Stimulated activated CD4-positive, alpha-beta T cell treated with anti-CD3 and anti-CD28 coated beads, TNF-alpha, amount 100 ng/mL, for 24 hours (primary cell): ENCODE measurements at regions not wholly inside any gene's neighbourhood (a gene's known extent, or its start where the extent isn't known, plus 50 kb on each side); places are given as distances from the start of the nearest gene placed in this dataset.

Experiments used
- DNase-seq, 3 experiments: peaks; one replicate each; pipeline ENCODE4 v3.0.0-alpha.2; 2020; ENCODE audit warnings: low read depth in 3 of 3

DNA sequence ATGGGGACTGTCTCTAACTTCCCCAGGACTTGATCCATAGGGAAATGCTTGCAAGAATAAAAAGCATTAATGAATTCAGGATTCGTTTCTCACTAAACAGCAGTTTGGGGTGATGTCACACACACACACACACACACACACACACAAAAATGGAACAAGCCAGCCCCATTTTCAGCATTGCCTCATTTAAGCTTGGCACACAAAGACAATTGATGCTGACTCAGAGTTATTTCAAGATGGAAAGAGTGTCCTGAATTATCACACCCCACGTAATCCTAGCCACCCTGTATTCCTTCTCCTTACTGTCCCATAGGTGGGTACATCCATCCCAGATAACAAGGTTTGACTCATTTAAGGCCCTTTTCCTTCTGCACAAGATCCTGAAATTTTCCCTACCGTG lies 345.1 kb upstream of the HS3ST1 start:
- DNase-seq, result no peak

DNA sequence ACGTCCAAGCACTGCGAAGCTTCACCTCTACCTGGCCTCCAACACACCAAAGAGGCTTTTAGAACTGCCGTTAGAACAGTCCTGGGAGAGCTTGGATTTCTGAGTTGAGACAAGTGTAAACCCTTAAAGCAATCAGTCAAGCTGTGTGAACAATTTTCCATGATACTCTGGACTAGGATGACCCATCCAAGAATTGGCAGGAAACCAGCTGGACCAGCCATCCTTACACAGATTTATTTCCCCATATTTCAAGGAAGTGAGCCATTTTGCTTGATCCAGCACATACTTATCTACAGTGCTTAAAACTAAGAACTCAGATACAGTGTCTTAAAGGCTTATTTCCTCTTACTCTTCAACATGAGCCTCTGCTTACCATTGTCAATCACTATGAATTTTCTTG lies 340.7 kb upstream of the HS3ST1 start:
- DNase-seq, result no peak

DNA sequence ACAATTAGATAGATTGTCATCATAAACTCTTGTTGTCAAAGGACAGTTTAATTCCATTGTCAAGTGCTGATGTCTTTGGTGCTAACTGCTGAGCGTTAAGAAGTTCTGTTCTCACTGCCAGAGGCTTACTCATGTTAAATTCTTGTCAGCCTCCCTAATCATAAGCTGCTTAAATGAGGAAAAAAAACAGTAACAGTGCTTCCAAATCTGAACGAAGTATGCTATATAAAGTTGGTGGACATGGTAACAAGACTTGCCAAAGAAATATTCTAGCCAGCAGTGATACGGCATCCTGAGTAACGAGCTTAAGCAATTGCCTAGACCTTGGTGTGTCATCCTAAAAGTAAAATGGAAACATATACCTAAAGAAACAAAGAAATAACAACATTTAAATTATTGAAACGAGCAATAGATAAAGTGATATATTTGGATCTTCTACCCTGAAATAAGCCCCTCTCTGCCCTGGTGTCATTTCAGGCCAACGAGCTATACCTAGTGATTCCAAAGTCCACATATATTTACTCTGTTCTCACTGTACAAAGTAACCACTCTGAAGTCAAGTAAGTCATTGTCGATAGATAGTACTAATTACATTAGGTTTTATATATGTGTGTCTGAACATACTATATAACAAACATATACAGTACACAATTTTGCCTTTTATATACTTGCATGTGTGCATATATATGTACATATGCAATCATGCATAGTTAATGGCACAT lies 339.7 kb upstream of the HS3ST1 start:
- DNase-seq, result no peak

DNA sequence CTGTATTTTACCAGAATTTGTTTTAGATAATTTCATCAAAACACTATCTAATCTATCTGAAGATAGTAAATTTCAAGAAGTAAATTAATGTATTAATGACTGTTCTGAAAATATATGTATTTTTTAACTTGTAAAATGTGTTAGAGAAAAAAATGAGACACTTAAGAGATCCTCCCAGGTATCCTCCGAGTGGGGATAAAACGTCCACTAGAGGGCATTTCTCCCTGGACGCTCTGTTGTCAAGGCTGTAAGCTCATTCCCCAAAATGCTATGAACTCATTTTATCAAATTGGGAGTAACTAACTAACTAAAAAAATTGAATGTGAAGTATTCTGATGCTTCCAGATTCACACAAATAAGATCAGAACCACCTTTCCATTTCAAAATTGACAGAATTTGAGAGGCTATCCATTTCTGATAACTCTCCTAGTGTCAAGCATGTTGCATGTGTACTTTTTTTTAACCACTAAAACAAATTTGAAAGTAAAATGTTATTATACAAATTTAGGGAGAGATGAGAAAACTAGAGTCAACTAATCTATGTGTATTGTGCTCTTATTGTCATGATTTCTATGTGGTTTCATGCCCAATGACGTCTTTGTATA lies 337.3 kb upstream of the HS3ST1 start:
- no peak for DNase-seq

DNA sequence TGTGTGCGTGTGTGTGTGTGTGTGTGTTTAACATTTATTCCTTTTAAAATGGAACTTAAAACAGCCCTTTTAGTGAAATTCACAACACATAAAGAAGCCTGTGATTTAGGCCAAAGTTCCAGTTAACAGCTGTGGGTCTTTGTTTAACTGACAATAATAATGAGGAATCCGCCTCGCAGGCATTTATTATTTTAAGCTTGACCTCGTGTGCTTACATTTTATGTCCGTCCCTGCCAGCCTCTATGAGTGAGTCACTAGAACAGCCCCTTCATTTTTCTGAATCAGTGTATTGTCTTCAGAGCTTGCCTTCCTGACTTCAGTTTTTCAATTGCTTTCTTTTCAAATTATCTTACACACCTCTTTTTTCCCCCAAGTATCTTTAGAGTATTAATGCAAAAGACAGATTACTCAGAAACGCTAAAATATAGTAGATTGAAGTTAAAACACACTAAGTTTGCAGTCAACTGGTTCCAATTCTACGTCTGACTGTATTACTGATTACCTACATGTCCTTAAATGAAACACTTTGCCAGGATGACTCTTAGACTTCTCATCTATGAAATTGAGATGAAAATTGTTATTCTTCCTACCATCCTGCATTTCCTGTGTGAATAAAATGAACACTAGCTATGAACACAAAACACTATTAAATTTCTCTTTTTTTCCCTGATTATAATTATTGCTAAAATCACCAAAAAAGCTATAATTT lies 319.6 kb upstream of the HS3ST1 start:
- no peak for DNase-seq

DNA sequence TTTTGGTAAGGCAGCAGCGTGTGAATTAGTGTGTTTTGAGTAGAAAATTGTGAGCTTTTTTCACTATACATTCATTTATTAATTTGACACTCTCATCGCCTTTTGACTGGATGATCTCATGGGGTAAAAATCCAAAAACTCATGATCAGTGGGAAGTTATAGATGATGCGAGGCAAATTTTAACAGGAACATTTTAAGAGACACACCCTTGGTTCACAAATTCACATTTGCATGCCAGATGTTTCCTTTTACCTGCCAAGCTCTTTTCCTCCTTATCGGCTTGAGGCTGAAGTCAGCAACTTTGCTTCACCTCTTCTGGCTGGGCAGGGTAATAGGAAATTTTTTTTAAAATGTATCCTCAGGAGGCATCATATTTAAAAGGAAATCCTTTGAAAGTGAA lies 318.0 kb upstream of the HS3ST1 start:
- no peak for DNase-seq

DNA sequence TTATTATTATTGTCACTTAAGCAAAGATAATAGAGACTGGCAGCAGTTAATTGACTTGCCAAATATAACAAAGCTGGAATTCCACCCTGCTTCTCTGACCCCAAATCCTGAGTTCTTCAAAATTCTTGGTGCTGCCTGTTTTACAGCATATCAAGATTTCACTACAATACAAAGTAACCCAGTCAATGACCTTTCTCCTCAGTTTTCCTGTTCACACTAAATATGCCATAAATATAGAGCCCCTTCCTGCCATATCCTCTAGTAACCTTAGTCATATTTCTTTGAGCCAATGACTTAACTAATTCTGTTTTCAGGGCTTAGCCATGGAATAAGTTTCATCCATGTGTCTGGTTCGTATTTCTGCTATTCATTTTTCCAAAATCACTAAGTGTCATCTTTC lies 315.3 kb upstream of the HS3ST1 start:
- no peak for DNase-seq

DNA sequence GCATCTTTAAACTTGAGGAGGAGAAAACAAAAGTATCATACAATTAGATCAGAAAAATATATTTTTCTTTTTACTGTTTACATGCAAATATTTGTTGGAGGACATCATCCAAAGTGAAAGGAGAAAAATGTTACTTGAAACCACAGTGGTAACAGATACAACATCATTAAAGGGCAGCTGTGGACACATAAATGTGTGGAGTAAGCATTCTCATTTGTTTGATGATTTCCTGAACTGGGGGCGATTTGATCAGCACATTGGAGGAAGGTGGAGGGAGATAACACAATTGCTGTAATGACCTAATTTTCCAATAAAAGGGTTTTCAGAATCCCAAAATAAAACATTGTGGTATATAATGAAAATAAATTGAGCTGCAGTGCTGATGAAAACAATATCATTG lies 314.5 kb upstream of the HS3ST1 start:
- DNase-seq, result no peak

DNA sequence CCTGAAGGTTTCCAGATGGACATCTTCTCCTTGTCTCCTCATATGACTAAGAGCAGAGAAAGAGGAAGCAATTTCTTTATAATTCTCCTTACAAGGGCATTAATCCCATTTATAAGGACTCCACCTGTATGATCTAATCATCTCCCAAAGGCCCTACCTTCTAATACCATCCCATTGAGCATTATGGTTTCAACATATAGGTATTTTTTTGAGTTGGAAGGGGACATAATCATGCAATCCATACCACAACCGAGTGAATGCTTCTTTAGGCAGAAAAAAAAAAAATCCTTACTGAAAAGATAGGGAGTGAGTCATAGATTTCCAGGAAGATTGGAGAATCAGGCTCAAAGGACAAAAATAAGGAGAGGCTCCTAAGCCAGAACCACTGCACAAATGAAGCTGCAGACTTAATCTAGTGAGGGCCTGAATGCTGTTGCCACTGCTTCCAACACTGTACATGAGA lies 312.5 kb upstream of the HS3ST1 start:
- no peak for DNase-seq

DNA sequence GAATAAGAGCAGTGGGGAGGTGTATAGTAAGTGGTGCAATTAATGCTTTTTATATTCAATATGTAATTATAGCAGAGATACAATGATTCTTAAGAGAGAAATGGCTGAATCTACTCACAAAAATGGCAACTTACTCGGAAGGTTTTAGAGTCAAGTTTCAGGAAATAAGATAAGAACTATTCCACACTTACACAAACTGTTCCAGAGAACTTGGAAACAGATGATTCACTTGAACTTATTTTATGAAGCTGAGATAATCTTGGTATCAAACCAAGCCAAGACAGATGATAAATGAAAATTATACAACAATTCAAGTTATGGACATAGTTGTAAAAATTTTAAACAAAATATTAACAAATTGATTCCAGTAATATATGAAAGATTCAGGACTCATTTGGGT lies 311.3 kb upstream of the HS3ST1 start:
- no peak for DNase-seq

DNA sequence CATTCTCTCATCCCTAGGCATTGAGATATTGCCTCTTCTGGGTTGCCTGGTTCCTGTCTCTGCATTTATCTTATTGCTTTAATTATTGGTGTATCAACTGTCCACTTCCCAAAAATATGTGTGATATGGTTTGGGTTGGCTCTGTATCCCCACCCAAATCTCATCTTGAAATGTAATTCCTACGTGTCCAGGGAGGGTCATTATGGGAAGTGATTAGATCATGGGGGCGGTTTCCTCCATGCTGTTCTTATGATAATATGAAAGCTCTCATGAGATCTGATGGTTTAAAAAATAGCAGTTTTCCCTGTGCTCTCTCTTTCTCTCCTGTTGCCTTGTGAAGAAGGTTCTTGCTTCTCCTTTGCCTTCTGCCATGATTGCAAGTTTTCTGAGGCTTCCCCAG lies 308.3 kb upstream of the HS3ST1 start:
- DNase-seq, result no peak

DNA sequence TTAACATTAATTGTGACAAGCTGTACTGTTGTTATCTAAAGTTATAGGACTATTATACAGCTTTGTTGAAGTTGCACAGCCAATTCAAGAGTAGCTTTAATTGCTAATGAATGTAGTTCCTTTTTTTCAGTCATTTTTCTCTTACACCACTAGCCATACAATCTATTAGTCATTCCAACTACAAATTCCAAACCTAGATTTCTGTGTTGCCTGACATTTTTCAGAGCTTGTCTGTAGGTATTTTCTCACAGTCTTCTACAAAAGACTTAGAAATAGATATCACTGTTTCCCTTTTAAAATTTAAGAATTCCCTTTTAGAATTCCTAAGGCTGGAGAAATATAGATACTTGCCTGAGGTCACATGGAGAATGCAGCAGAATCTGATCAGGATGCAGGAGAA lies 307.0 kb upstream of the HS3ST1 start:
- DNase-seq, result no peak

DNA sequence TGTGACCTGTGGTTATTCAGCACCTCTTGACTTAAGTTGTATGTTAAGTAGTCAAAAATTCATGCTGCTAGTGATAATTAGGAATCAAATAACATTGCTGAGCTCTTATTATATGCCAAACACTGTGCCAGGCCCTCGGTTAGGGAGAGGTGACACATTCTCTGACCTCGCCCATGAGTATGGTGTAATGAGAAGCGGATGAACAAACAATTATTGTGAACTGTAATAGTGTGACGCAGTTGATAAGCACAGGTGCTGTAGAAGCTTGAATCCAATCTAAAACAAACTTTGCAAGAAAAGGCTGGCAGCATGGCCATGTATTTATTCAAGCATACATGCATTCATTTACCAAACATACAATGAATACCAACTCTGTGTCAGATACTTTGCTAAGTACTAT lies 303.5 kb upstream of the HS3ST1 start:
- DNase-seq, result no peak

DNA sequence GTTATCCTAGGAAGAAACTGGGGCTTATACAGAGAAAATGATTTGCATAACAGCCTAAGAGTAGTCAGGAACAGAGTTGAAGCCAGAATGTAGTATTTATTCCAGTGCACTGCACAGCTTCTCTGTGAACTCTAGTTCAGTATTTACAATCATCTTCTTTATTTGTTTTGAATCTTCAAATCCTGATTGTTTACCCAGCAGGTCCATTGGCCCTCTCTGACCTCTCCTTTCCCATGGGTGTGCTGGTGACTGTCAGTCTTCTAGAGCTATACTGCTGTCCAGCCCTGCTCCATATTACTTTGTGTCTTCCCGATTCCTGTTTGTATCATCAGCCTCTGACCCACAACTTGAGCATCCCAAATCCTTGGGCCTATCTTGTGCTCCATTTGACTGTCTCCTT lies 301.9 kb upstream of the HS3ST1 start:
- no peak for DNase-seq

DNA sequence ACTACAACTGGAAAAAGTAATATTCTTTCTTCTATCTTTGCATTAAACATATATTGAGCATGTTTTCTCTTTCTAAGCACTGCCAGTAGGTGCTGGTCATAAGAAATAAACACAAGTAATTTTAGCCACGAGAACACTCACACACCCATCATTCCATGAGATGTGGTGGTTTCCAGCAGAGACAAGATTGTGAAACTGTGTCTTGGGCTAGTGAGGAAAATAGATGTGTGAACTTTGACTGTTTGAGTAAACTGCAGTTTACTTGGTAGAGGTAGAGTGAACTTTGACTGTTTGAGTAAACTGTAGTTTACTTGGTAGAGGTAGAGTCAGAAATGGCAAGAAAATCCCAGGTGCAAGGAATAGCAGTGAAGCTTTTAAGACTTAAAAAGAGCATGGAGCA lies 300.9 kb upstream of the HS3ST1 start:
- no peak for DNase-seq

DNA sequence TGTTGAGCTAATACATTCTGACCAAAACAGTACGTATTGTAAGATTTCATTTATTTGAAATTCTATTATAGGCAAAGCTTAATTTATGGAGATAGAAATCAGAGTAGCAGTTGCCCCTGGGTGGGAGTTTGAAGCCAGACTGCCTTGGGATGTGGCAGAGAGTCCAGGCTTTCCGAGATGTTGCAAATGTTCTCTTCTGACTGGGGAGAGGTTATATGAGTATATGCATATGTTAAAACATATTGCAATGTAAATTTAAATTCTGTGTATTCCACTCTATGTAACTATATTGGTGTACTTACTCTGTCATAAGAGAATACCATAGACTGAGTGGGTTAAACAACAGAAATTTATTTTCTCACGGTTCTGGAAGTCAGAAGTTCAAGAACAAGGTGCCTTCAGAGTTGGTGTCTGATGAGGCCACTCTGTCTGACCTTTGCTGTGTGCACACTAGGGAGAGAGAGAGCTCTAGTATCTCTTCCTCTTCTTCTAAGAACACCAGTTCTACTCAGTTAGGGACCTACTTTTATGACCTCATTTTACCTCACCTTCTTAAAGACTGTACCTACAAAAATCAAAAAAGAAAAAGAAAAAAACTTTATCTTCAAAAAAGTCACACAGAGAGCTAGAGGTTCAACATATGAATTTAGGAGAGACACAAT lies 299.3 kb upstream of the HS3ST1 start:
- DNase-seq, result no peak

DNA sequence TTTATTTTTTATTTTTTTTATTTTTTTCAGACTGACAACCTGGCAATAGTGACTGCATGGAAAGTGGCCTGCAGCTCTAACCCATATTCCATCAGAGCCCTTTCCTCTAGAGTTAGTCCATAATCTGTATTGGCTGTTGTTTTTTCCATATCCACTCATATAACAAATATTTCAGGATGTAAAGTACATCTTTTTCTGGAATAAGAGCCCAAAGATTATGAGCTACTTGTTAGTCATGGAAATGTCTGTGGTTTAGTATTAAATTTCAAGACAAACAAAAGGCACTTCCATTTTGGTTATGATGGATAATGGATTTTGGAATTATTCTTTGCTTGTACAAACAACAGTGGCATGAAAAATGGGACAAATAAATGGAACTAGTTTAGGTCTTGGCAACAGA lies 296.0 kb upstream of the HS3ST1 start:
- DNase-seq, result no peak

DNA sequence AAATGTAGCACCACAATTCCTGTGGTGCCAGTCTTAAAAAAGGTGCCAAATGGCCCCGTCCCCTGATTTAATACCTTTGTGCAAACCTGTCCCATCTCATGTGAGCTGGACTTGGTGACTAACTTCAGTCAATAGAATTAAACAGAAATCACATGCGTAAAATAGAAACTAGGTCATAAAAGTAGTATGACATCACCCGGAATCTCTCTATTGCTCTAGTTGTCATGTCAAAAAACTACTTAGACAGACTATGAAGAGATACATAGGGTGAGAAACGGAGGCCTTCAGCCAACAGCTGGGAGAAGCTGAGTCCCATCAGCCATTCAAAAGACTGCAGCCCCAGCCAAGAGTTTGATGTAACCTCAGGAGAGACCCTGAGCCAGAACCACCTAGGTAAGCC lies 293.5 kb upstream of the HS3ST1 start:
- DNase-seq, result no peak

DNA sequence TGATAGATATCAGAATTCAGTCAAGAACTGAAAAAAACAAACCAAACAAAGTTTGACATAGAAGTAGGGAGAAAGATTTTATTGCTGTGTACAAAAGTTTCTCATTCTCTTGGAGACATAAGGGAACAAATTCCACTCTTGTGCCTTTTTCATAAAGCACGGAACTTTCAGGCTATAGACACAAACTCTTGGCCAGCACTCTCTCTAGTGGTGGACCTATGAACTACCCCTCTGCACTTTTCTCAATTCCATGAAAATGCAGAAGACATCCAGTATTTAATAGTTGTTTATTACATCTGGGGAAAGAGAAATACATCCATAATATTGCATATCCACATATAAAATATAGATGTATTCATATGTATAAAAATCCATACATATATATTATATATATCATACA lies 291.6 kb upstream of the HS3ST1 start:
- no peak for DNase-seq

DNA sequence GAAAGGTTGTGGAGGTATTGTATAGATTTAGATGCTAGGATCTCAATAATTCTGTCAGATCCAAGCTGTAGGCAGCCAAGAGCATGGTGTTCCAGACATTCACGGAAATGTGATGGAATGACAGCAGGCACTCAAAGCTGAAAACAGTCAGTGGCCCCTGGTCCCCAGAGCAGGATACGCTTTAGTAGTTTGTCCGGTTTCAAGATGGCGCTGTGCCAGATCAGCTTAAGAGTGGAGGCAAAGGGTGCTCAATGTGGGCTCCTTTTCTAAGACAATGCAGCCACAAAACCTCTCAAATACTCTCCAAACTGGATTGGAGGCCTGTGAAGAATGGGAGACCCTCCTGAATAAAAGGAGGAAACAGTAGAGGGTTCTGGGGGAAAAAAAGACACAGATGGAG lies 291.2 kb upstream of the HS3ST1 start:
- DNase-seq, result no peak

DNA sequence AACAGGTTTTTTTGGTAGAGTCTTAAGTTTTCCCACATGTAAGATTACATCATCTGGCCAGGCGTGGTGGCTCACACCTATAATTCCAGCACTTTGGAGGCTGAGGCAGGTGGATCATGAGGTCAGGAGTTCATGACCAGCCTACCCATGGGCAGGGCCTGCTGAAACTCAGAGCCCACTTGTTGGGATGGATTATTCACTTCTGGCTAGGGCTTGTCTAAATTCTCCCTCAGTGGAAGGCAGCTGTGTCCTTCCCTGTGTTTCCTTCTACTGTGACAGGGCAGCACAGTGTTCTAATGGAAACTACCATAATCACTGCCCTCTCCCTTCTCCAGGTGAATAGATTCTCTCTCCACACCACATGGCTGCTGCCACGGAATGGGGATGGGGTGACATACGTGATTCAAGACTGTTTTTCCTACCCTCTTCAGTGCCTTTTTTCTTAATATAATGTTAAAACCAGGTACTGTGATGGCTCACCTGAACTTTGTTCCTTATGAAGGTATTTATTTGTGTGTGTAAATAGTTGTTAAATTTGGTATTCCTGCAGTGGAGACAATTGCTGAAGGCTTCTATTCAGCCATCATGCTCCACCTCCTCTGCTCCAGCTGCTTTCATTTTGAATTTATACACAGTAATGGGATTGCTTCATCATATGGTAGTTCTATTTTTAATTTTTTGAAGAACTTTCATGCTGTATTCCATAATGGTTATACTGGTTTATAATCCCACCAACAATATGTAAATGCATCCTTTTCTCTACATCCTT lies 287.2 kb upstream of the HS3ST1 start:
- no peak for DNase-seq
